GM23338 (cell line): ENCODE measurements at regions not wholly inside any gene's neighbourhood (a gene's known extent, or its start where the extent isn't known, plus 50 kb on each side); places are given as distances from the start of the nearest gene placed in this dataset.

ENCODE experiments used
- CREB1 ChIP-seq: fragments of 250-450 bp; sonication (Bioruptor Pico); IDR thresholded peaks from 2 replicates; pipeline ENCODE4 v1.5.0; 2020; ENCODE audit warnings: low read depth, mild to moderate bottlenecking, moderate library complexity
- CTCF ChIP-seq, 2 experiments: fragments of 200-600 bp in 1 of 2; sonication (generic) in 1 of 2; conservative IDR thresholded peaks; 2 replicates each; pipeline versions ENCODE4 v1.5.1 to v1.6.1; 2016 to 2017; ENCODE audit warnings: antibody characterized with exemption in 2 of 2, low read depth in 2 of 2, mild to moderate bottlenecking in 2 of 2, moderate library complexity in 1 of 2
- ETS1 ChIP-seq: IDR thresholded peaks from 2 replicates; pipeline ENCODE4 v1.6.1; 2016; ENCODE audit warnings: antibody characterized with exemption
- EZH2 ChIP-seq: fragments of 200-600 bp; sonication (generic); IDR thresholded peaks from one replicate; pipeline ENCODE4 v1.8.0; 2017; ENCODE audit warnings: antibody characterized with exemption, mild to moderate bottlenecking, low read depth; ENCODE audit not compliant: unreplicated experiment
- EZH2phosphoT487 ChIP-seq: fragments of 200-600 bp; sonication (generic); IDR thresholded peaks from one replicate; pipeline ENCODE4 v1.8.1; 2018; ENCODE audit warnings: antibody characterized with exemption; ENCODE audit not compliant: unreplicated experiment
- JUNB ChIP-seq: IDR thresholded peaks from one replicate; pipeline ENCODE4 v1.6.1; 2016; ENCODE audit warnings: antibody characterized with exemption; ENCODE audit not compliant: unreplicated experiment
- NANOG ChIP-seq: IDR thresholded peaks from 2 replicates; pipeline ENCODE4 v1.6.1; 2016; ENCODE audit warnings: antibody characterized with exemption, borderline replicate concordance
- POLR2AphosphoS5 ChIP-seq: IDR thresholded peaks from 2 replicates; pipeline ENCODE4 v1.6.1; 2016; ENCODE audit warnings: antibody characterized with exemption, low read depth
- REST ChIP-seq: IDR thresholded peaks from one replicate; pipeline ENCODE4 v1.6.1; 2018; ENCODE audit warnings: antibody characterized with exemption; ENCODE audit not compliant: unreplicated experiment
- STAT1 ChIP-seq: IDR thresholded peaks from one replicate; pipeline ENCODE4 v1.6.1; 2016; ENCODE audit warnings: antibody characterized with exemption; ENCODE audit not compliant: unreplicated experiment
- ZNF114 ChIP-seq: fragments of 250-450 bp; sonication (Bioruptor Pico); IDR thresholded peaks from 2 replicates; pipeline ENCODE4 v1.5.0; 2020; ENCODE audit warnings: mild to moderate bottlenecking, moderate library complexity

GRCh38 chr9:84593352-84593751, 76.2 kb upstream of the NTRK2 start:
- TF ChIP-seq CREB1 (CRISPR knock-in tag), result no peak
- TF ChIP-seq EZH2, result no peak
- no peak for TF ChIP-seq REST
- no peak for TF ChIP-seq CTCF (conservative IDR thresholded peaks at IDR 0.05; ENCODE audit: low read depth in 2 of 2)
- no peak for TF ChIP-seq POLR2AphosphoS5
- TF ChIP-seq ZNF114 (CRISPR knock-in tag), result no peak
- TF ChIP-seq JUNB, result no peak
- TF ChIP-seq EZH2phosphoT487, result no peak
- TF ChIP-seq NANOG, result no peak
- TF ChIP-seq ETS1, result no peak
- TF ChIP-seq STAT1, result no peak
